Suprapubic skin (tissue), 3 donors: ENCODE measurements at regions not wholly inside any gene's neighbourhood (a gene's known extent, or its start where the extent isn't known, plus 50 kb on each side); places are given as distances from the start of the nearest gene placed in this dataset.
"Not testable (repeated sequence)": the region's sequence is repeated elsewhere in the genome, so short reads cannot be mapped to it uniquely, and the experiment has no call there.

Source experiments
- POLR2A ChIP-seq, 2 donors: fragments of 450-650 bp; IDR thresholded peaks; one replicate each; pipeline ENCODE4 v1.6.1; 2017; ENCODE audit warnings: antibody characterized with exemption in 2 of 2, mild to moderate bottlenecking in 2 of 2, moderate library complexity in 2 of 2
- TF ChIP-seq, protein P1 (sequence below), 2 donors: fragments of 200-600 bp in 1 of 2; fragments of 450-650 bp in 1 of 2; sonication (generic) in 1 of 2; IDR thresholded peaks; one replicate each; pipeline ENCODE4 v1.5.1; 2016 to 2019; ENCODE audit warnings: antibody characterized with exemption in 2 of 2, mild to moderate bottlenecking in 1 of 2, moderate library complexity in 1 of 2

DNA sequence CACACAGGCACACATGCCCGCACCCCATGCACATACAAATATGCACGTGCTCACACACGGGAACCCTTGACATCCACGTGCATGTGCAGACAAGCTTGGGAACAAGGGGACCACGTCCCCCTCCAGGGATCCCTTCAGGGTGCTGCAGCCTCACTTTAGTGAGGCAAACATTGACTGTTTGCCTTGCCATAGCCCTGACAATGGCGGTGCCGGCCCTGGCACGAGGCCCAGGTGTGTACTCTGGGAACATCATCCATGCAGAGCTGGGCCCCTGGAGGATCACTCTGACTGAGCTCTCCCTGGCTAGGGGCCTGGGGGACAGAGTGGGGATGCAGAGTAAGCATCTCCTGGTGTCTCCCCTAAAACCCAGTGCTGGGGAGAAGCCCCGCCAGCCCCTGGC, 550.5 kb downstream of the FAM72C start:
- TF ChIP-seq, protein P1, sequence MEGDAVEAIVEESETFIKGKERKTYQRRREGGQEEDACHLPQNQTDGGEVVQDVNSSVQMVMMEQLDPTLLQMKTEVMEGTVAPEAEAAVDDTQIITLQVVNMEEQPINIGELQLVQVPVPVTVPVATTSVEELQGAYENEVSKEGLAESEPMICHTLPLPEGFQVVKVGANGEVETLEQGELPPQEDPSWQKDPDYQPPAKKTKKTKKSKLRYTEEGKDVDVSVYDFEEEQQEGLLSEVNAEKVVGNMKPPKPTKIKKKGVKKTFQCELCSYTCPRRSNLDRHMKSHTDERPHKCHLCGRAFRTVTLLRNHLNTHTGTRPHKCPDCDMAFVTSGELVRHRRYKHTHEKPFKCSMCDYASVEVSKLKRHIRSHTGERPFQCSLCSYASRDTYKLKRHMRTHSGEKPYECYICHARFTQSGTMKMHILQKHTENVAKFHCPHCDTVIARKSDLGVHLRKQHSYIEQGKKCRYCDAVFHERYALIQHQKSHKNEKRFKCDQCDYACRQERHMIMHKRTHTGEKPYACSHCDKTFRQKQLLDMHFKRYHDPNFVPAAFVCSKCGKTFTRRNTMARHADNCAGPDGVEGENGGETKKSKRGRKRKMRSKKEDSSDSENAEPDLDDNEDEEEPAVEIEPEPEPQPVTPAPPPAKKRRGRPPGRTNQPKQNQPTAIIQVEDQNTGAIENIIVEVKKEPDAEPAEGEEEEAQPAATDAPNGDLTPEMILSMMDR (IDR thresholded peaks at IDR 0.05): not testable (repeated sequence)
- not testable (repeated sequence) for TF ChIP-seq POLR2A (IDR thresholded peaks at IDR 0.05)
